Left hindlimb (tissue), 1 donor: ENCODE measurements at regions not wholly inside any gene's neighbourhood (a gene's known extent, or its start where the extent isn't known, plus 50 kb on each side); places are given as distances from the start of the nearest gene placed in this dataset.
A peak's percentile ranks its signal among the peaks of the same experiment; 100 is the strongest.
"Not testable (repeated sequence)": the region's sequence is repeated elsewhere in the genome, so short reads cannot be mapped to it uniquely, and the experiment has no call there.

Experiments
- DNase-seq: peaks from one replicate; pipeline ENCODE4 v3.0.0-alpha.2; 2018

GRCh38 chr11:114758627-114759026 is 80.3 kb downstream of the NXPE2 start:
- no peak for DNase-seq

GRCh38 chr11:114762408-114762807 is 84.1 kb downstream of the NXPE2 start:
- DNase-seq: peak; percentile 61

GRCh38 chr11:114764563-114764962 is 86.2 kb downstream of the NXPE2 start:
- no peak for DNase-seq

GRCh38 chr11:114771172-114771571 is 92.8 kb downstream of the NXPE2 start:
- DNase-seq: no peak

GRCh38 chr11:114773541-114774338 is 95.4 kb downstream of the NXPE2 start:
- DNase-seq: no peak

- peak; percentile 54 for DNase-seq
These were observed 96.5 kb downstream of the NXPE2 start for GRCh38 chr11:114774599-114775361.

- no peak for DNase-seq
These were observed 97.7 kb downstream of the NXPE2 start for GRCh38 chr11:114775875-114776621.

GRCh38 chr11:114776956-114777355 is 98.6 kb downstream of the NXPE2 start:
- no peak for DNase-seq

- DNase-seq: no peak
These were observed 100.9 kb downstream of the NXPE2 start for GRCh38 chr11:114779189-114779588.

- no peak for DNase-seq
These were observed 104.5 kb downstream of the NXPE2 start for GRCh38 chr11:114782650-114783310.

GRCh38 chr11:114783805-114784204 is 105.5 kb downstream of the NXPE2 start:
- DNase-seq: no peak

GRCh38 chr11:114784216-114784615 is 105.9 kb downstream of the NXPE2 start:
- no peak for DNase-seq

- DNase-seq: no peak
These were observed 106.6 kb downstream of the NXPE2 start for GRCh38 chr11:114784891-114785290.

- DNase-seq: no peak
These were observed 107.5 kb downstream of the NXPE2 start for GRCh38 chr11:114785820-114786219.

- DNase-seq: no peak
These were observed 108.8 kb downstream of the NXPE2 start for GRCh38 chr11:114787126-114787525.

- DNase-seq: no peak
These were observed 112.6 kb downstream of the NXPE2 start for GRCh38 chr11:114790910-114791309.

- no peak for DNase-seq
These were observed 115.8 kb downstream of the NXPE2 start for GRCh38 chr11:114794048-114794684.

- DNase-seq: no peak
These were observed 118.8 kb downstream of the NXPE2 start for GRCh38 chr11:114796954-114797721.

- no peak for DNase-seq
These were observed 121.1 kb downstream of the NXPE2 start for GRCh38 chr11:114799476-114799875.

GRCh38 chr11:114801773-114802172 is 123.4 kb downstream of the NXPE2 start:
- no peak for DNase-seq

- no peak for DNase-seq
These were observed 124.6 kb downstream of the NXPE2 start for GRCh38 chr11:114802878-114803277.

- DNase-seq: not testable (repeated sequence)
These were observed 127.1 kb downstream of the NXPE2 start for GRCh38 chr11:114805431-114805830.
